Parathyroid adenoma (tissue), 2 donors: ENCODE measurements at regions not wholly inside any gene's neighbourhood (a gene's known extent, or its start where the extent isn't known, plus 50 kb on each side); places are given as distances from the start of the nearest gene placed in this dataset.

Experiments used
- H2AFZ ChIP-seq: fragments of 300-600 bp; sonication (generic); one replicate; pipeline ENCODE4 v1.7.0; 2017; ENCODE audit warnings: antibody characterized with exemption, mild to moderate bottlenecking
- H3K27ac ChIP-seq: fragments of 300-600 bp; sonication (generic); one replicate; pipeline ENCODE4 v1.7.0; 2017
- H3K27me3 ChIP-seq: fragments of 300-600 bp; sonication (generic); one replicate; pipeline ENCODE4 v1.7.0; 2017; ENCODE audit warnings: low read length; ENCODE audit not compliant: control insufficient read depth, insufficient read depth
- H3K36me3 ChIP-seq: fragments of 300-600 bp; sonication (generic); one replicate; pipeline ENCODE4 v1.7.0; 2017; ENCODE audit warnings: low read length; ENCODE audit not compliant: control insufficient read depth, insufficient read depth
- H3K4me1 ChIP-seq: fragments of 300-600 bp; sonication (generic); one replicate; pipeline ENCODE4 v1.7.0; 2017; ENCODE audit warnings: control low read depth
- H3K4me2 ChIP-seq: fragments of 300-600 bp; sonication (generic); one replicate; pipeline ENCODE4 v1.7.0; 2017; ENCODE audit warnings: low read length
- H3K4me3 ChIP-seq: fragments of 300-600 bp; sonication (generic); one replicate; pipeline ENCODE4 v1.7.0; 2017; ENCODE audit warnings: low read depth, low read length
- H3K79me2 ChIP-seq: fragments of 300-600 bp; sonication (generic); one replicate; pipeline ENCODE4 v1.7.0; 2017; ENCODE audit warnings: control low read depth
- H3K9ac ChIP-seq: fragments of 300-600 bp; sonication (generic); one replicate; pipeline ENCODE4 v1.7.0; 2017; ENCODE audit warnings: mild to moderate bottlenecking
- H3K9me3 ChIP-seq: fragments of 300-600 bp; sonication (generic); one replicate; pipeline ENCODE4 v1.7.0; 2017; ENCODE audit warnings: low read length; ENCODE audit not compliant: control insufficient read depth
- TF ChIP-seq, protein P1 (sequence below): fragments of 300-600 bp; sonication (generic); IDR thresholded peaks from one replicate; pipeline ENCODE4 v1.7.0; 2017; ENCODE audit warnings: antibody characterized with exemption, mild to moderate bottlenecking
- donor health status: primary hyperparathyroidism.

- H3K4me1 ChIP-seq = no peaks in the 10 kb centered on the region
- no peaks in the 10 kb centered on the region for H3K36me3 ChIP-seq
- no peak overlapping the region for H3K27ac ChIP-seq
- H2AFZ ChIP-seq = no peak overlapping the region
- H3K9me3 ChIP-seq = no peaks in the 10 kb centered on the region
- no peaks in the 10 kb centered on the region for H3K27me3 ChIP-seq
- H3K9ac ChIP-seq = no peak overlapping the region
- no peak overlapping the region for H3K4me3 ChIP-seq
- TF ChIP-seq, protein P1, sequence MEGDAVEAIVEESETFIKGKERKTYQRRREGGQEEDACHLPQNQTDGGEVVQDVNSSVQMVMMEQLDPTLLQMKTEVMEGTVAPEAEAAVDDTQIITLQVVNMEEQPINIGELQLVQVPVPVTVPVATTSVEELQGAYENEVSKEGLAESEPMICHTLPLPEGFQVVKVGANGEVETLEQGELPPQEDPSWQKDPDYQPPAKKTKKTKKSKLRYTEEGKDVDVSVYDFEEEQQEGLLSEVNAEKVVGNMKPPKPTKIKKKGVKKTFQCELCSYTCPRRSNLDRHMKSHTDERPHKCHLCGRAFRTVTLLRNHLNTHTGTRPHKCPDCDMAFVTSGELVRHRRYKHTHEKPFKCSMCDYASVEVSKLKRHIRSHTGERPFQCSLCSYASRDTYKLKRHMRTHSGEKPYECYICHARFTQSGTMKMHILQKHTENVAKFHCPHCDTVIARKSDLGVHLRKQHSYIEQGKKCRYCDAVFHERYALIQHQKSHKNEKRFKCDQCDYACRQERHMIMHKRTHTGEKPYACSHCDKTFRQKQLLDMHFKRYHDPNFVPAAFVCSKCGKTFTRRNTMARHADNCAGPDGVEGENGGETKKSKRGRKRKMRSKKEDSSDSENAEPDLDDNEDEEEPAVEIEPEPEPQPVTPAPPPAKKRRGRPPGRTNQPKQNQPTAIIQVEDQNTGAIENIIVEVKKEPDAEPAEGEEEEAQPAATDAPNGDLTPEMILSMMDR = no peak
- H3K4me2 ChIP-seq = no peak overlapping the region
- H3K79me2 ChIP-seq = no peaks in the 10 kb centered on the region
Observed at GRCh38 chr1:29444081-29444715, 207.9 kb downstream of the PTPRU start.

DNA sequence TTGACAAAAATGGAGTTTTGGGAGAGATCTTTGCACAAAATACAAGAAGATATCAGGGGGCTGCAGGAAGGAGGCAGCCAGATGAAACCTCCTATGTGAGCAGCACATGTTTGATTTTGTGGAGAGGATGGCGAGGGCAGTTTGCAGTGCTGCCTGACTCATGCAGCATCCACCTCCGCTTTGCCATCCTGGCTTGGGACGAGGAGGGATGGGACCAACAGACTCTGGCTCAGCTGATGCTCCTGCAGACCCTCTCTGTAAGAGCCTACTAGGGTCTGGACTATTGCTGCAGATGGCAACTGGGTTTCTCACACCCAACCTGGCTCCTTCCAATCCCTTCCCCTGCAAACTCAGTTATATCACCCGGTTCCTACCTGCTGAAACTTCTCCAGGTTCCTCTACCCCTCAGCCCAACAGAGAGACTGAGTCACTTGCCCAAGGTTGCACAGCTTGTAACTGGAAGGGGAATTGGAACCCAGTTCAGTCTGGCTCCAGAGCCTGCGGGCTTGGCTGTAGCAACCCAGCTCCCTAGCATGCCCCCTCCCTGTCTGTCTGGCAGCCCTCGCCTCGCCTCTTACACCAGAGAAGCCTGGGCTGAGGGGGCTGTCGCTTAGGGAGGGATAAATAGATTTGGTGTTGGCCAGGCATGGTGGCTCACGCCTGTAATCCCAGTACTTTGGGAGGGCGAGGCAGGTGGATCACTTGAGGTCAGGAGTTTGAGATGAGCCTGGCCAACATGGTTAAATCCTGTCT is 205.8 kb downstream of the PTPRU start:
- no peaks in the 10 kb centered on the region for H3K4me1 ChIP-seq
- H2AFZ ChIP-seq = no peak overlapping the region
- no peak overlapping the region for H3K4me2 ChIP-seq
- H3K36me3 ChIP-seq = no peaks in the 10 kb centered on the region
- H3K9ac ChIP-seq = no peak overlapping the region
- no peak overlapping the region for H3K27ac ChIP-seq
- TF ChIP-seq, protein P1 = no peak
- no peaks in the 10 kb centered on the region for H3K79me2 ChIP-seq
- no peaks in the 10 kb centered on the region for H3K9me3 ChIP-seq
- H3K4me3 ChIP-seq = no peak overlapping the region
- no peaks in the 10 kb centered on the region for H3K27me3 ChIP-seq

GRCh38 chr1:29439615-29440014 is 203.3 kb downstream of the PTPRU start:
- H2AFZ ChIP-seq = no peak overlapping the region
- TF ChIP-seq, protein P1 = no peak
- H3K4me3 ChIP-seq = no peak overlapping the region
- no peaks in the 10 kb centered on the region for H3K9me3 ChIP-seq
- H3K27me3 ChIP-seq = no peaks in the 10 kb centered on the region
- no peak overlapping the region for H3K4me2 ChIP-seq
- H3K9ac ChIP-seq = no peak overlapping the region
- H3K36me3 ChIP-seq = no peaks in the 10 kb centered on the region
- no peaks in the 10 kb centered on the region for H3K79me2 ChIP-seq
- no peak overlapping the region for H3K27ac ChIP-seq
- no peaks in the 10 kb centered on the region for H3K4me1 ChIP-seq

DNA sequence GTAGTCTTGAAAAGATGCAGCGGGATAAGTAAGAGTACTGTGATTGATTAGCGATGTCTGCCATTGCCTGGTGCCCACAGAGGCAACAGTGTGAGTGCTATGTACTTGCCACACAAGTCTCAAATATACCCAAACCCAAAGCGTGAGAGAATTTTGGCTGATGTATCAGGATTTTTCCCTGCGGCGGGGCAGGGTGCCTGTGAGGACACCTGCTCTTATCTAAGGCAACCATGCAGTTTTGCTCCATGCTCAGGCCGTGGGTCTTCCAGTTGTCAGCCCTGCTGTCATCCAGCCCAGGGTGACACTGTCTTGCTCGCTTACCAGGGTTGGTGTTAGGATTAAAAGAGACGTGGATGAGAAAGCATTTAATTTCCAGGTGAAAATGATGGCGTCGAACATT is 202.7 kb downstream of the PTPRU start:
- H3K4me1 ChIP-seq = no peaks in the 10 kb centered on the region
- H3K27ac ChIP-seq = no peak overlapping the region
- H3K36me3 ChIP-seq = no peaks in the 10 kb centered on the region
- no peak overlapping the region for H3K4me2 ChIP-seq
- H3K9ac ChIP-seq = no peak overlapping the region
- H3K79me2 ChIP-seq = no peaks in the 10 kb centered on the region
- H3K4me3 ChIP-seq = no peak overlapping the region
- no peaks in the 10 kb centered on the region for H3K9me3 ChIP-seq
- no peaks in the 10 kb centered on the region for H3K27me3 ChIP-seq
- TF ChIP-seq, protein P1 = no peak
- no peak overlapping the region for H2AFZ ChIP-seq
